HEK293 (cell line): ENCODE measurements at regions not wholly inside any gene's neighbourhood (a gene's known extent, or its start where the extent isn't known, plus 50 kb on each side); places are given as distances from the start of the nearest gene placed in this dataset.

Source experiments
- SALL2 ChIP-seq: fragments of 450-650 bp; formaldehyde crosslinking; IDR thresholded peaks from 2 replicates; pipeline ENCODE4 v1.5.0; 2017; ENCODE audit warnings: missing biosample characterization, mild to moderate bottlenecking, missing genetic modification characterization, borderline replicate concordance
- SP2 ChIP-seq: fragments of 450-650 bp; formaldehyde crosslinking; IDR thresholded peaks from 2 replicates; pipeline ENCODE4 v1.5.1; 2016; ENCODE audit warnings: missing biosample characterization, missing genetic modification characterization
- YY1 ChIP-seq: fragments of 450-650 bp; formaldehyde crosslinking; IDR thresholded peaks from 2 replicates; pipeline ENCODE4 v1.5.1; 2018; ENCODE audit warnings: missing biosample characterization, missing genetic modification characterization
- ZNF202 ChIP-seq: fragments of 450-650 bp; formaldehyde crosslinking; IDR thresholded peaks from 2 replicates; pipeline ENCODE4 v1.5.1; 2016; ENCODE audit warnings: missing biosample characterization, missing genetic modification characterization, borderline replicate concordance
- ZNF274 ChIP-seq, 2 experiments: fragments of 200-500 bp in 1 of 2; fragments of 450-650 bp in 1 of 2; sonication (Bioruptor generic) in 1 of 2; formaldehyde crosslinking in 1 of 2; IDR thresholded peaks; 2 replicates each; pipeline versions ENCODE4 v1.5.1 to v1.6.1; 2014 to 2016; ENCODE audit warnings: borderline replicate concordance in 1 of 2, inconsistent platforms in 1 of 2, low read length in 1 of 2, missing biosample characterization in 1 of 2, missing genetic modification characterization in 1 of 2
- ZNF514 ChIP-seq: fragments of 450-650 bp; formaldehyde crosslinking; IDR thresholded peaks from 2 replicates; pipeline ENCODE4 v1.5.1; 2016; ENCODE audit warnings: missing biosample characterization, missing genetic modification characterization
- ZNF621 ChIP-seq: fragments of 450-650 bp; formaldehyde crosslinking; IDR thresholded peaks from 2 replicates; pipeline ENCODE4 v1.5.1; 2017; ENCODE audit warnings: missing biosample characterization, missing genetic modification characterization
- TF ChIP-seq, protein P1 (sequence below): fragments of 450-650 bp; formaldehyde crosslinking; IDR thresholded peaks from 2 replicates; pipeline ENCODE4 v1.5.1; 2016; ENCODE audit warnings: missing biosample characterization, missing genetic modification characterization
- TF ChIP-seq, protein P2 (sequence below): fragments of 450-650 bp; formaldehyde crosslinking; IDR thresholded peaks from 2 replicates; pipeline ENCODE4 v1.5.1; 2016; ENCODE audit warnings: missing biosample characterization, missing genetic modification characterization
- TF ChIP-seq, protein P3 (sequence below): fragments of 450-650 bp; formaldehyde crosslinking; IDR thresholded peaks from 2 replicates; pipeline ENCODE4 v1.5.1; 2016; ENCODE audit warnings: missing biosample characterization, missing genetic modification characterization
- TF ChIP-seq, protein P4 (sequence below): sonication (generic); formaldehyde crosslinking; IDR thresholded peaks from 2 replicates; pipeline ENCODE4 v1.8.1; 2022; ENCODE audit warnings: mild to moderate bottlenecking, moderate library complexity, missing genetic modification reagents

DNA sequence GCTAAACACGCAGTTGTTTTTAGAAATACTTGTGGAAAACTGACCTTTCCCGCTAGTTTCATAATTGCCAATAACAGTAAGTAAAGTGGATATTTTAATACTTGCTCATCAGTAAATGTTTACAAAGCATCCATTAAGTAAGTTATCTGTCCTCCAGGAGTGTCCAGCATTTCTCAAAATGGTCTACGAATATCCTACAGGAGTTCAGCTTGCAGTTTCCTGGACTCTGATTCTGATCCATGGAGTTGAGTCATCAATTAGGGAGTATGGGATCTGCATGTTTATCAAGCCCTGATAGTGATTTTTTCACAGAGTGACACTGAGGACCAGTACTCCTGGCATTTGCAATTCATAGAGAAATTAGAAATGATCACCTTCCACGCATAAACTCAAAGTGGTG lies 325.2 kb upstream of the AADAT start:
- TF ChIP-seq ZNF202 (tag by site-specific recombination) = no peak
- TF ChIP-seq, protein P1, sequence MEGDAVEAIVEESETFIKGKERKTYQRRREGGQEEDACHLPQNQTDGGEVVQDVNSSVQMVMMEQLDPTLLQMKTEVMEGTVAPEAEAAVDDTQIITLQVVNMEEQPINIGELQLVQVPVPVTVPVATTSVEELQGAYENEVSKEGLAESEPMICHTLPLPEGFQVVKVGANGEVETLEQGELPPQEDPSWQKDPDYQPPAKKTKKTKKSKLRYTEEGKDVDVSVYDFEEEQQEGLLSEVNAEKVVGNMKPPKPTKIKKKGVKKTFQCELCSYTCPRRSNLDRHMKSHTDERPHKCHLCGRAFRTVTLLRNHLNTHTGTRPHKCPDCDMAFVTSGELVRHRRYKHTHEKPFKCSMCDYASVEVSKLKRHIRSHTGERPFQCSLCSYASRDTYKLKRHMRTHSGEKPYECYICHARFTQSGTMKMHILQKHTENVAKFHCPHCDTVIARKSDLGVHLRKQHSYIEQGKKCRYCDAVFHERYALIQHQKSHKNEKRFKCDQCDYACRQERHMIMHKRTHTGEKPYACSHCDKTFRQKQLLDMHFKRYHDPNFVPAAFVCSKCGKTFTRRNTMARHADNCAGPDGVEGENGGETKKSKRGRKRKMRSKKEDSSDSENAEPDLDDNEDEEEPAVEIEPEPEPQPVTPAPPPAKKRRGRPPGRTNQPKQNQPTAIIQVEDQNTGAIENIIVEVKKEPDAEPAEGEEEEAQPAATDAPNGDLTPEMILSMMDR (tag by site-specific recombination) = no peak
- no peak for TF ChIP-seq SP2
- TF ChIP-seq, protein P2, sequence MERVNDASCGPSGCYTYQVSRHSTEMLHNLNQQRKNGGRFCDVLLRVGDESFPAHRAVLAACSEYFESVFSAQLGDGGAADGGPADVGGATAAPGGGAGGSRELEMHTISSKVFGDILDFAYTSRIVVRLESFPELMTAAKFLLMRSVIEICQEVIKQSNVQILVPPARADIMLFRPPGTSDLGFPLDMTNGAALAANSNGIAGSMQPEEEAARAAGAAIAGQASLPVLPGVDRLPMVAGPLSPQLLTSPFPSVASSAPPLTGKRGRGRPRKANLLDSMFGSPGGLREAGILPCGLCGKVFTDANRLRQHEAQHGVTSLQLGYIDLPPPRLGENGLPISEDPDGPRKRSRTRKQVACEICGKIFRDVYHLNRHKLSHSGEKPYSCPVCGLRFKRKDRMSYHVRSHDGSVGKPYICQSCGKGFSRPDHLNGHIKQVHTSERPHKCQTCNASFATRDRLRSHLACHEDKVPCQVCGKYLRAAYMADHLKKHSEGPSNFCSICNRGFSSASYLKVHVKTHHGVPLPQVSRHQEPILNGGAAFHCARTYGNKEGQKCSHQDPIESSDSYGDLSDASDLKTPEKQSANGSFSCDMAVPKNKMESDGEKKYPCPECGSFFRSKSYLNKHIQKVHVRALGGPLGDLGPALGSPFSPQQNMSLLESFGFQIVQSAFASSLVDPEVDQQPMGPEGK (tag by site-specific recombination) = no peak
- TF ChIP-seq ZNF274 (IDR thresholded peaks at IDR 0.05; ENCODE audit: low read length) = no peak
- no peak for TF ChIP-seq ZNF274 (tag by site-specific recombination; IDR thresholded peaks at IDR 0.05; ENCODE audit: borderline replicate concordance)
- TF ChIP-seq YY1 (tag by site-specific recombination) = no peak
- TF ChIP-seq, protein P3, sequence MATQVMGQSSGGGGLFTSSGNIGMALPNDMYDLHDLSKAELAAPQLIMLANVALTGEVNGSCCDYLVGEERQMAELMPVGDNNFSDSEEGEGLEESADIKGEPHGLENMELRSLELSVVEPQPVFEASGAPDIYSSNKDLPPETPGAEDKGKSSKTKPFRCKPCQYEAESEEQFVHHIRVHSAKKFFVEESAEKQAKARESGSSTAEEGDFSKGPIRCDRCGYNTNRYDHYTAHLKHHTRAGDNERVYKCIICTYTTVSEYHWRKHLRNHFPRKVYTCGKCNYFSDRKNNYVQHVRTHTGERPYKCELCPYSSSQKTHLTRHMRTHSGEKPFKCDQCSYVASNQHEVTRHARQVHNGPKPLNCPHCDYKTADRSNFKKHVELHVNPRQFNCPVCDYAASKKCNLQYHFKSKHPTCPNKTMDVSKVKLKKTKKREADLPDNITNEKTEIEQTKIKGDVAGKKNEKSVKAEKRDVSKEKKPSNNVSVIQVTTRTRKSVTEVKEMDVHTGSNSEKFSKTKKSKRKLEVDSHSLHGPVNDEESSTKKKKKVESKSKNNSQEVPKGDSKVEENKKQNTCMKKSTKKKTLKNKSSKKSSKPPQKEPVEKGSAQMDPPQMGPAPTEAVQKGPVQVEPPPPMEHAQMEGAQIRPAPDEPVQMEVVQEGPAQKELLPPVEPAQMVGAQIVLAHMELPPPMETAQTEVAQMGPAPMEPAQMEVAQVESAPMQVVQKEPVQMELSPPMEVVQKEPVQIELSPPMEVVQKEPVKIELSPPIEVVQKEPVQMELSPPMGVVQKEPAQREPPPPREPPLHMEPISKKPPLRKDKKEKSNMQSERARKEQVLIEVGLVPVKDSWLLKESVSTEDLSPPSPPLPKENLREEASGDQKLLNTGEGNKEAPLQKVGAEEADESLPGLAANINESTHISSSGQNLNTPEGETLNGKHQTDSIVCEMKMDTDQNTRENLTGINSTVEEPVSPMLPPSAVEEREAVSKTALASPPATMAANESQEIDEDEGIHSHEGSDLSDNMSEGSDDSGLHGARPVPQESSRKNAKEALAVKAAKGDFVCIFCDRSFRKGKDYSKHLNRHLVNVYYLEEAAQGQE (tag by site-specific recombination) = no peak
- no peak for TF ChIP-seq SALL2 (tag by site-specific recombination)
- TF ChIP-seq, protein P4, sequence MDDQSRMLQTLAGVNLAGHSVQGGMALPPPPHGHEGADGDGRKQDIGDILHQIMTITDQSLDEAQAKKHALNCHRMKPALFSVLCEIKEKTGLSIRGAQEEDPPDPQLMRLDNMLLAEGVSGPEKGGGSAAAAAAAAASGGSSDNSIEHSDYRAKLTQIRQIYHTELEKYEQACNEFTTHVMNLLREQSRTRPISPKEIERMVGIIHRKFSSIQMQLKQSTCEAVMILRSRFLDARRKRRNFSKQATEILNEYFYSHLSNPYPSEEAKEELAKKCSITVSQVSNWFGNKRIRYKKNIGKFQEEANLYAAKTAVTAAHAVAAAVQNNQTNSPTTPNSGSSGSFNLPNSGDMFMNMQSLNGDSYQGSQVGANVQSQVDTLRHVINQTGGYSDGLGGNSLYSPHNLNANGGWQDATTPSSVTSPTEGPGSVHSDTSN = no peak
- no peak for TF ChIP-seq ZNF621 (tag by site-specific recombination)
- no peak for TF ChIP-seq ZNF514 (tag by site-specific recombination)
